ENCODE measurements at regions not wholly inside any gene's neighbourhood (a gene's known extent, or its start where the extent isn't known, plus 50 kb on each side); places are given as distances from the start of the nearest gene placed in this dataset.
"Not testable (repeated sequence)": the region's sequence is repeated elsewhere in the genome, so short reads cannot be mapped to it uniquely, and the experiment has no call there.

DNA sequence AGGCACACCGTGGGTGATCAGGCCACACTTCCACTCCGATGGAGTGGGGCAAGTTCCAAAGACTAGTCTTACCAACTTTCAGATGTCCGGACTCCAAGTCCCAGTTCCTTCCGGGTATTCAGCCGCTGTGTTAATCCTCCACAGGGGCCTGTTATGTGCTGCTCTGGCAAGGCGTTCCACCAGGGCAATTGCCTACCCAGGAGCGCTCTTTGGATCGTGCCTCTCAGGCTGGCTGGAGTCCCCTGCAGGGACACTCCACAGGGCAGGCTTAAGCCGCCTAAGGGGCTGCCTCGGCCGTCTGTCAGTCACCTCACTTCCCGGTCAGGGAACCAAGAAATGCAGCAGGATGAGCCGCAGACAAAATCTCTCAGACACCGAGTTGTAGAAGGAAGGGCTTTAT lies 118.7 kb upstream of the CCNG1 start:
- TF ChIP-seq, protein P1, sequence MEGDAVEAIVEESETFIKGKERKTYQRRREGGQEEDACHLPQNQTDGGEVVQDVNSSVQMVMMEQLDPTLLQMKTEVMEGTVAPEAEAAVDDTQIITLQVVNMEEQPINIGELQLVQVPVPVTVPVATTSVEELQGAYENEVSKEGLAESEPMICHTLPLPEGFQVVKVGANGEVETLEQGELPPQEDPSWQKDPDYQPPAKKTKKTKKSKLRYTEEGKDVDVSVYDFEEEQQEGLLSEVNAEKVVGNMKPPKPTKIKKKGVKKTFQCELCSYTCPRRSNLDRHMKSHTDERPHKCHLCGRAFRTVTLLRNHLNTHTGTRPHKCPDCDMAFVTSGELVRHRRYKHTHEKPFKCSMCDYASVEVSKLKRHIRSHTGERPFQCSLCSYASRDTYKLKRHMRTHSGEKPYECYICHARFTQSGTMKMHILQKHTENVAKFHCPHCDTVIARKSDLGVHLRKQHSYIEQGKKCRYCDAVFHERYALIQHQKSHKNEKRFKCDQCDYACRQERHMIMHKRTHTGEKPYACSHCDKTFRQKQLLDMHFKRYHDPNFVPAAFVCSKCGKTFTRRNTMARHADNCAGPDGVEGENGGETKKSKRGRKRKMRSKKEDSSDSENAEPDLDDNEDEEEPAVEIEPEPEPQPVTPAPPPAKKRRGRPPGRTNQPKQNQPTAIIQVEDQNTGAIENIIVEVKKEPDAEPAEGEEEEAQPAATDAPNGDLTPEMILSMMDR (IDR thresholded peaks at IDR 0.05; ENCODE audit: low read depth, low read length, missing control alignments), result no peak
- no peak overlapping the region for H3K4me3 ChIP-seq (ENCODE audit: low read depth, low read length)
- DNase-seq (ENCODE audit: low read depth), result no peak

DNA sequence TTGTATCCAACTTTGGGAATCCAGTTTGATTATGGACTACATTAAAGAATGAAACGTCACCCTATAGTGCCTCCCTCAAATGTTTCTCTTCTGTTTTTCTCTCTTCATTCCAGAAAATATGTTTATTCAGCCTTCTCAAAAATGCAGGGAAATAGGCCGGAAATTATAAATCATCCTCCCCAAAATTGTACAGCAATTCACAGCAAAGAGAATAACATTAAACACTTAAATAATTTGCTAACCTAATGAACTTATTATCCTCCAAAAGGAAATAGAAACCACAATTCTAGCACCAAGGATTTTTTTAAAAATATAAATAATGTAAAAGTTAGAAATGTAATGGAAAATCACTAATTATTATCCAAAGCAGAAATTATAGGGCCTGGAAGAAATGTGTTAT lies 115.9 kb upstream of the CCNG1 start:
- DNase-seq (ENCODE audit: low read depth), result no peak
- TF ChIP-seq, protein P1 (IDR thresholded peaks at IDR 0.05; ENCODE audit: low read depth, low read length, missing control alignments), result no peak
- H3K4me3 ChIP-seq (ENCODE audit: low read depth, low read length), result no peak overlapping the region

GRCh38 chr5:163330723-163331668 lies 106.4 kb upstream of the CCNG1 start:
- no peak for DNase-seq (ENCODE audit: low read depth)
- H3K4me3 ChIP-seq (ENCODE audit: low read depth, low read length), result no peak overlapping the region
- TF ChIP-seq, protein P1 (IDR thresholded peaks at IDR 0.05; ENCODE audit: low read depth, low read length, missing control alignments), result no peak

GRCh38 chr5:163336074-163336473 lies 101.3 kb upstream of the CCNG1 start:
- DNase-seq (ENCODE audit: low read depth); H3K4me3 ChIP-seq (ENCODE audit: low read depth, low read length): not testable (repeated sequence)

DNA sequence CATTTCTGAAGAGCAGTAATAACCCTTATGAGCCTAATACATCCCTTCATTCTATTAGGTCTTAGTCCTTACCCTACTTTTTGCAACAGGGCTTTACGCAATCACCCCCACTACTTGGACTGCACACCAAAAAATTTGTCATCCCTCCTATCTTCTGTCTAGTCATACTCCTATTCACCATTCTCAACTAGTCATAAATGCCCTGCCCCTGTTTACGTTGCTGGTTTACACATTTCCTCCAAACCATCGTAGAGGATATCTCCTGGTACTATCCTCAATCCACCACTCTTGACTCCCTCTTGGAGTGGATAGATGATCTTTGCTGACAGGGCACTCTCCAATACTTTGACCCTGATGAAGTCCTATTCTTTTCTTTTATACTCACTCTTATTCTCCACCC lies 98.2 kb upstream of the CCNG1 start:
- TF ChIP-seq, protein P1 (IDR thresholded peaks at IDR 0.05; ENCODE audit: low read depth, low read length, missing control alignments), result no peak
- no peak for DNase-seq (ENCODE audit: low read depth)
- no peak overlapping the region for H3K4me3 ChIP-seq (ENCODE audit: low read depth, low read length)

GRCh38 chr5:163340378-163340777 lies 97.0 kb upstream of the CCNG1 start:
- not testable (repeated sequence) for H3K4me3 ChIP-seq (ENCODE audit: low read depth, low read length); DNase-seq (ENCODE audit: low read depth)

DNA sequence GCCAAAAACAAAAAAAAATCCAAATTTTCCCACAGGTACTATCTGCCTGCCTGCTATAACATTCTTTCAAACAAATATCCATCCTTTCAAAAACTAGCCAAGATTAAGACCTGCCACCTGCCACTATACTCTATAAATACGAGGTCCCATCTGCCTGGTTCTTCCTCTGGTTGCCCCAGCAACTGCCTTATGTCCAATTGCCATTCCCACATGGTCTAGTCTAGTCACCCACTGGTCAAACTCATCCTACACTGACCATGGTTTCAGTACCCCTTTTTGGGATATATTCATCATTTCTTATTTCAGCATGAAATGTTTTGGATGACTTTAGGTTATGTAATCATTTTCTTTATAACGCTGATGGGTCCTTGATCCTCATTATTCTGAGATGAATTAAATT lies 95.1 kb upstream of the CCNG1 start:
- DNase-seq (ENCODE audit: low read depth), result no peak
- no peak overlapping the region for H3K4me3 ChIP-seq (ENCODE audit: low read depth, low read length)
- TF ChIP-seq, protein P1 (IDR thresholded peaks at IDR 0.05; ENCODE audit: low read depth, low read length, missing control alignments), result no peak

GRCh38 chr5:163345216-163345615 lies 92.2 kb upstream of the CCNG1 start:
- no peak for DNase-seq (ENCODE audit: low read depth)
- TF ChIP-seq, protein P1 (IDR thresholded peaks at IDR 0.05; ENCODE audit: low read depth, low read length, missing control alignments), result no peak
- H3K4me3 ChIP-seq (ENCODE audit: low read depth, low read length), result no peak overlapping the region
